NT2/D1 (cell line): ENCODE measurements at regions not wholly inside any gene's neighbourhood (a gene's known extent, or its start where the extent isn't known, plus 50 kb on each side); places are given as distances from the start of the nearest gene placed in this dataset.

ENCODE experiments used
- DNase-seq: peaks from one replicate; pipeline ENCODE4 v3.0.0-alpha.2; 2011; ENCODE audit warnings: low read depth, low spot score
- H3K27me3 ChIP-seq: 2 replicates; pipeline ENCODE4 v1.6.0; 2011; ENCODE audit warnings: mild to moderate bottlenecking; ENCODE audit not compliant: insufficient read length, insufficient read depth
- H3K36me3 ChIP-seq: 2 replicates; pipeline ENCODE4 v1.6.1; 2011; ENCODE audit warnings: mild to moderate bottlenecking, low read length, mixed read lengths; ENCODE audit not compliant: insufficient read depth, insufficient read length
- H3K4me1 ChIP-seq: 2 replicates; pipeline ENCODE4 v1.5.1; 2011; ENCODE audit not compliant: insufficient read depth, insufficient read length
- H3K4me3 ChIP-seq: 2 replicates; pipeline ENCODE4 v1.5.1; 2011; ENCODE audit warnings: low read depth; ENCODE audit not compliant: insufficient read length
- H3K9ac ChIP-seq: 2 replicates; pipeline ENCODE4 v1.6.0; 2011; ENCODE audit warnings: low read depth; ENCODE audit not compliant: insufficient read length
- H3K9me3 ChIP-seq: 2 replicates; pipeline ENCODE4 v1.5.1; 2011; ENCODE audit warnings: mild to moderate bottlenecking, low read length; ENCODE audit not compliant: insufficient read depth
- SUZ12 ChIP-seq: IDR thresholded peaks from 2 replicates; pipeline ENCODE4 v1.6.1; 2011; ENCODE audit not compliant: insufficient read length, insufficient read depth; ENCODE audit errors: extremely low read depth
- YY1 ChIP-seq: IDR thresholded peaks from 2 replicates; pipeline ENCODE4 v1.6.1; 2011; ENCODE audit not compliant: insufficient read length, insufficient read depth
- ZNF274 ChIP-seq: IDR thresholded peaks from 2 replicates; pipeline ENCODE4 v1.6.1; 2011; ENCODE audit warnings: mild to moderate bottlenecking, low read depth, low read length

GRCh38 chr21:27713154-27714109 lies 746.5 kb upstream of the ADAMTS5 start:
- TF ChIP-seq YY1 (no peak), ZNF274 (no peak)

GRCh38 chr21:27704567-27705166 lies 737.8 kb upstream of the ADAMTS5 start:
- Histone ChIP-seq H3K27me3 (no peaks in the 10 kb centered on the region), H3K36me3 (no peaks in the 10 kb centered on the region), H3K9me3 (peaks cover 4% of the 10 kb centered on the region; the same call in 1 of the 2 replicates), H3K9ac (no peak overlapping the region), H3K4me1 (no peaks in the 10 kb centered on the region), H3K4me3 (no peak overlapping the region)
- TF ChIP-seq ZNF274 (no peak), YY1 (no peak), SUZ12 (no peak)
- DNase-seq: no peak

More at GRCh38 chr21:27713154-27714109, 746.5 kb upstream of the ADAMTS5 start:
- no peaks in the 10 kb centered on the region for H3K9me3 ChIP-seq
- H3K36me3 ChIP-seq: no peaks in the 10 kb centered on the region
- H3K4me1 ChIP-seq: no peaks in the 10 kb centered on the region
- no peak for DNase-seq
- H3K27me3 ChIP-seq: no peaks in the 10 kb centered on the region
- H3K4me3 ChIP-seq: no peak overlapping the region
- H3K9ac ChIP-seq: no peak overlapping the region

GRCh38 chr21:27703791-27704190 lies 736.9 kb upstream of the ADAMTS5 start:
- Histone ChIP-seq H3K4me1 (no peaks in the 10 kb centered on the region), H3K9ac (no peak overlapping the region), H3K36me3 (no peaks in the 10 kb centered on the region), H3K27me3 (no peaks in the 10 kb centered on the region), H3K9me3 (peaks cover 4% of the 10 kb centered on the region; the same call in 1 of the 2 replicates), H3K4me3 (no peak overlapping the region)
- TF ChIP-seq YY1: no peak
- TF ChIP-seq SUZ12: no peak
- TF ChIP-seq ZNF274: no peak
- DNase-seq: no peak

- no peak overlapping the region for H3K9ac ChIP-seq
- no peaks in the 10 kb centered on the region for H3K27me3 ChIP-seq
- TF ChIP-seq YY1 (no peak), SUZ12 (no peak), ZNF274 (no peak)
- DNase-seq: peak; percentile 77
- H3K4me1 ChIP-seq: no peaks in the 10 kb centered on the region
- no peaks in the 10 kb centered on the region for H3K36me3 ChIP-seq
- no peak overlapping the region for H3K4me3 ChIP-seq
- H3K9me3 ChIP-seq: peaks cover 4% of the 10 kb centered on the region; the same call in 1 of the 2 replicates
These were observed 734.2 kb upstream of the ADAMTS5 start for GRCh38 chr21:27700974-27701614.

- no peak for DNase-seq
- H3K27me3 ChIP-seq: no peaks in the 10 kb centered on the region
- H3K4me3 ChIP-seq: no peak overlapping the region
- H3K36me3 ChIP-seq: no peaks in the 10 kb centered on the region
- no peaks in the 10 kb centered on the region for H3K9me3 ChIP-seq
- H3K4me1 ChIP-seq: no peaks in the 10 kb centered on the region
- TF ChIP-seq SUZ12 (no peak), ZNF274 (no peak), YY1 (no peak)
- H3K9ac ChIP-seq: no peak overlapping the region
These were observed 728.4 kb upstream of the ADAMTS5 start for GRCh38 chr21:27695246-27695645.

- no peaks in the 10 kb centered on the region for H3K9me3 ChIP-seq
- H3K9ac ChIP-seq: no peak overlapping the region
- H3K27me3 ChIP-seq: no peaks in the 10 kb centered on the region
- no peaks in the 10 kb centered on the region for H3K4me1 ChIP-seq
- no peak for DNase-seq
- TF ChIP-seq SUZ12 (no peak), ZNF274 (no peak), YY1 (no peak)
- no peaks in the 10 kb centered on the region for H3K36me3 ChIP-seq
- no peak overlapping the region for H3K4me3 ChIP-seq
These were observed 727.8 kb upstream of the ADAMTS5 start for GRCh38 chr21:27694667-27695066.

- DNase-seq: no peak
- no peak for TF ChIP-seq YY1
- no peak for TF ChIP-seq ZNF274
- TF ChIP-seq SUZ12: no peak
- H3K4me1 ChIP-seq: no peaks in the 10 kb centered on the region
- H3K4me3 ChIP-seq: no peak overlapping the region
- H3K9me3 ChIP-seq: peaks cover 9% of the 10 kb centered on the region
- H3K36me3 ChIP-seq: no peaks in the 10 kb centered on the region
- H3K9ac ChIP-seq: no peak overlapping the region
- H3K27me3 ChIP-seq: no peaks in the 10 kb centered on the region
These were observed 726.5 kb upstream of the ADAMTS5 start for GRCh38 chr21:27693376-27693775.
